ENCODE measurements at regions not wholly inside any gene's neighbourhood (a gene's known extent, or its start where the extent isn't known, plus 50 kb on each side); places are given as distances from the start of the nearest gene placed in this dataset.

GRCh38 chr13:33377411-33377810, 91.9 kb upstream of the STARD13 start:
- TF ChIP-seq, protein P1, sequence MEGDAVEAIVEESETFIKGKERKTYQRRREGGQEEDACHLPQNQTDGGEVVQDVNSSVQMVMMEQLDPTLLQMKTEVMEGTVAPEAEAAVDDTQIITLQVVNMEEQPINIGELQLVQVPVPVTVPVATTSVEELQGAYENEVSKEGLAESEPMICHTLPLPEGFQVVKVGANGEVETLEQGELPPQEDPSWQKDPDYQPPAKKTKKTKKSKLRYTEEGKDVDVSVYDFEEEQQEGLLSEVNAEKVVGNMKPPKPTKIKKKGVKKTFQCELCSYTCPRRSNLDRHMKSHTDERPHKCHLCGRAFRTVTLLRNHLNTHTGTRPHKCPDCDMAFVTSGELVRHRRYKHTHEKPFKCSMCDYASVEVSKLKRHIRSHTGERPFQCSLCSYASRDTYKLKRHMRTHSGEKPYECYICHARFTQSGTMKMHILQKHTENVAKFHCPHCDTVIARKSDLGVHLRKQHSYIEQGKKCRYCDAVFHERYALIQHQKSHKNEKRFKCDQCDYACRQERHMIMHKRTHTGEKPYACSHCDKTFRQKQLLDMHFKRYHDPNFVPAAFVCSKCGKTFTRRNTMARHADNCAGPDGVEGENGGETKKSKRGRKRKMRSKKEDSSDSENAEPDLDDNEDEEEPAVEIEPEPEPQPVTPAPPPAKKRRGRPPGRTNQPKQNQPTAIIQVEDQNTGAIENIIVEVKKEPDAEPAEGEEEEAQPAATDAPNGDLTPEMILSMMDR (IDR thresholded peaks at IDR 0.05): no peak
- TF ChIP-seq POLR2A (IDR thresholded peaks at IDR 0.05): no peak
